ENCODE measurements at regions not wholly inside any gene's neighbourhood (a gene's known extent, or its start where the extent isn't known, plus 50 kb on each side); places are given as distances from the start of the nearest gene placed in this dataset.
"Not testable (repeated sequence)": the region's sequence is repeated elsewhere in the genome, so short reads cannot be mapped to it uniquely, and the experiment has no call there.

GRCh38 chr7:42677751-42678699 is 233.8 kb downstream of the C7orf25 start:
- DNase-seq = no peak

- DNase-seq = no peak
These were observed 237.3 kb downstream of the C7orf25 start for GRCh38 chr7:42674541-42674940.

GRCh38 chr7:42673951-42674350 is 237.9 kb downstream of the C7orf25 start:
- DNase-seq = no peak

- no peak for DNase-seq
These were observed 239.4 kb downstream of the C7orf25 start for GRCh38 chr7:42672339-42672999.

GRCh38 chr7:42671627-42672026 is 240.2 kb downstream of the C7orf25 start:
- DNase-seq = no peak

- DNase-seq = no peak
These were observed 244.9 kb downstream of the C7orf25 start for GRCh38 chr7:42666994-42667393.

GRCh38 chr7:42662862-42663261 is 249.0 kb downstream of the C7orf25 start:
- no peak for DNase-seq

- DNase-seq = no peak
These were observed 250.6 kb downstream of the C7orf25 start for GRCh38 chr7:42661312-42661711.

- DNase-seq = no peak
These were observed 261.2 kb downstream of the C7orf25 start for GRCh38 chr7:42650701-42651100.

GRCh38 chr7:42650171-42650570 is 261.7 kb downstream of the C7orf25 start:
- no peak for DNase-seq

- no peak for DNase-seq
These were observed 266.0 kb downstream of the C7orf25 start for GRCh38 chr7:42645906-42646305.

GRCh38 chr7:42642699-42643098 is 269.2 kb downstream of the C7orf25 start:
- no peak for DNase-seq

- DNase-seq = no peak
These were observed 271.9 kb downstream of the C7orf25 start for GRCh38 chr7:42639930-42640329.

GRCh38 chr7:42636380-42636779 is 275.5 kb downstream of the C7orf25 start:
- not testable (repeated sequence) for DNase-seq

GRCh38 chr7:42628054-42628453 is 283.8 kb downstream of the C7orf25 start:
- no peak for DNase-seq

- DNase-seq = no peak
These were observed 284.2 kb downstream of the C7orf25 start for GRCh38 chr7:42627626-42628025.

- no peak for DNase-seq
These were observed 284.8 kb downstream of the C7orf25 start for GRCh38 chr7:42627101-42627500.

GRCh38 chr7:42625421-42625820 is 286.4 kb downstream of the C7orf25 start:
- DNase-seq = no peak

GRCh38 chr7:42624471-42624870 is 287.4 kb downstream of the C7orf25 start:
- DNase-seq = no peak

GRCh38 chr7:42621543-42622219 is 290.2 kb downstream of the C7orf25 start:
- no peak for DNase-seq

GRCh38 chr7:42618651-42619360 is 293.1 kb downstream of the C7orf25 start:
- DNase-seq = no peak

GRCh38 chr7:42617806-42618457 is 293.9 kb downstream of the C7orf25 start:
- DNase-seq = no peak

Data from suppressor macrophage (primary cell).